HG03039 (cell line): ENCODE measurements at regions not wholly inside any gene's neighbourhood (a gene's known extent, or its start where the extent isn't known, plus 50 kb on each side); places are given as distances from the start of the nearest gene placed in this dataset.

ENCODE experiments used
- ATAC-seq: cut with Tn5 transposase; IDR thresholded peaks from one replicate; pipeline ENCODE4 v1.9.1; 2021; ENCODE audit warnings: mild to moderate bottlenecking, moderate library complexity; ENCODE audit not compliant: unreplicated experiment

DNA sequence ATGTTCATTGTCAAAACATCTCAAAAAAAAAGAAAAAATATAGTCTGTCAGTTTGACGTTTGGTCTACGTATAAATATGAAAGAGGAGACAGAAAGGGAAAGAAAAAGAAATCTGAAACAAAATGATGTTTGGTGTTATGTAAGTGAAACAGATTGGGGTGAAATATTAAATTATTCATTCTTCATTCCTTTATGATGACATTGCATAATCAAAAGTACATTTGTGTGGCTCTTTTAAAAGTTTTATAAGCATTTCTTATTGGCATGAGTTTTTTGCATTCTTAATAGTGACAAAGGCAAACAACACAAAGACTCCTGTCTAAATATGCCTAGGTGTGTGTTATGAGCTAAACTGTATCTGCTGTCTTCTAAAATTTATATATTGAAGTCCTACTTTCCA lies 232.6 kb downstream of the EFNB2 start:
- ATAC-seq = no peak

DNA sequence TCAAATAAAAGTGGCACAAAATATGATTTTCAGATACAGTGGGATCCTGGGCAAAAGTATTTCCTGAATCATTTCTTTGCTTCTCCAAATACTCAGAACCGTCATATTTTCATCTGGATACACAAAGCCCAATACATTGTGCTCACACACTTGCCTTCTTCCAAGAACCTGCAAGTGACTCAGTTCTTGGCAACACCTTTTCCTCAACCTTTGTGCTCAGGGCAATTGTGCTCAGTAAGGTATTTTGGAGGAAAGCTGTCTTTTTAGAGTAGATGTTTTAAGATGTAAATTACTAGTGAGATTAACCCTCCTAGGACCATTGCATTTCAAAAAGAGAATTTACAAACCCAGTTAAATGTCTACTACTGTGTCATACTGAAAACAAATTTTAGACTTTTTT lies 233.5 kb downstream of the EFNB2 start:
- ATAC-seq = no peak

DNA sequence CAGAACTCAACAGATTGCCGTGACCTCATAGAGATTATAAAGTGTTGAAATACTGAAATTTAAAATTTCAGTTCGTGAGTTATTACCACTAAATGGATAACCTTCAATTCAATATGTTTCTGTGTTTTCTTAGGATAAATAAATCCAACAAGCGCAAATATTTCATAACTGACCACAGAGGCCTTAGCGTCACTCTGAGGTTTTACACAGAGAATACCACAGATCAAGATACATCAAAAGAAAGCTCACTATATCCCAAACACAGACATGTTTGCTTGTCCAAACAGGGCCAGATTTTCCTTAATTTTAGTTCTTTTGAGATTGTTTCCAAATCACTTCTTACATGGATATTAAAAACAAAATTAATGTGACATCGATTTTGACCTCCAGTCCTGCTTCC lies 235.8 kb downstream of the EFNB2 start:
- ATAC-seq = no peak

DNA sequence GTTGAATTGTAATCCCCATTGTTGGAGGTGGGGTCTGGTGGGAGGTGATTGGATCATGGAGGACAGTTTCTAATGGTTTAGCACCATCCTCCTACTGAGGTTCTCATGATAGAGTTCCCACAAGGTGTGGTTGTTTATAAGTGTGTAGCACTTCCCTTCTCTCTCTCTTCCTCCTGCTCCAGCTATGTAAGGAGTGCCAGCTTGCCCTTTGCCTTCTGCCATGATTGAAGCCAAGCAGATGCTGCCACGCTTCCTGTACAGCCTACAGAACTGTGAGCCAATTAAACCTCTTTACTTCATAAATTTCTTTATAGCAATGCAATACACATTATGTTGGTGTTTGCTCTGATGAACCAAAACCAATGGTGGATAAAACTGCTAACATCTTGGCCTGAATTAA lies 238.2 kb downstream of the EFNB2 start:
- no peak for ATAC-seq

DNA sequence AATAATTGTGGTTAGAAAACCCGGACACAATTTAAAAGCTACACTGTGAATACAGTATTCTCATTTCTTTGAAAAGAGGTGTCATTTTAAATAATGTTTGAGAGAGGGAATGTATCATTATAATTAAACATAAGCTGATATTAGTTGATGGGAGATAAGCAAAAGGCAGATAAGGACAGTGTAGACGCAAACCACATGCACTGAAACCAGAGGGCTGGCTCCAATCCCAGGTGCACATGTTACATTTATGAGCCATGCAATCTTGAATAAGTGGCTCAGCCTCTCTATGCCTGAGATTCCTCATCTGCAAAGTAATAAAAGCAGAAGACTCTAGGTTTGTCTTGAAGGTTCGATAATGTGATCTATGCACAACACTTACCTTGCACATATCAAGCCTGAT lies 238.7 kb downstream of the EFNB2 start:
- ATAC-seq = no peak

DNA sequence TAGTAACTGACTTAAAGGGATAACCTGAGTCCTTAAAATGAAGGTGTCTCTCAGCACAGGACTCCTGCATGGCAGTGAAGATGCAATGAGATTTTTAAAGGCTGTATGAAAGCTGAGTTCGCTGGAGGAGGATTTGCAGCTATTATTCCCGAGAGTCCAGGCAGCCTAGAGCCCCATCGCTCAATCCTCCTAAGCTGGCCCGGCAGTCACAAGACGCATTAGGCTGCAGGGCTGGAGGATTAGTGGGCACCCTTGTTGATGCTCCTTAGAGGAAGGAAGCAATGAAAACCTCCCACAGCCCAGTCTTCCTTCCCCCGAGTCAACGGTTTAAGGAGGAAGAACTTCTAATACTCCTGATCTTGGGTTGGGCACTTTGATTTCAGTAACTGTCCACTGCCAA lies 239.5 kb downstream of the EFNB2 start:
- no peak for ATAC-seq

DNA sequence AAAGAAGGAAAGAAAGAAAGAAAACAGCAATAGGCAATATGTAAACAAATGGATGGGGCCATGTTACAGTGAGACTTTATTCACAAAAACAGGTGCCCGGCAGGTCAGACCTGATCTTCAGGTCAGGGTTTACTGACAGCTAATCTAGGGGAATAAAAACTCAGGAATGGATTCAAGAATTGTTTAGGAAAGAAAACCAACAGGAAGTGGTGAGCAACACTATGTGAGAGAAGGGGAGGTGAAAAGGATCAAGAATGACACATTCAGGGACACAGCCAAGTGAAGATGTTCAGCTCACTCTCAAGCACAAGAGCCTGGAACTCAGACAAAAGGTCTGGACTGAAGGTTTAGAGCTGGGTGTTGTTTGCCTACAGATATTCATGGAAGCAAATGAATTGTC lies 244.5 kb downstream of the EFNB2 start:
- no peak for ATAC-seq

DNA sequence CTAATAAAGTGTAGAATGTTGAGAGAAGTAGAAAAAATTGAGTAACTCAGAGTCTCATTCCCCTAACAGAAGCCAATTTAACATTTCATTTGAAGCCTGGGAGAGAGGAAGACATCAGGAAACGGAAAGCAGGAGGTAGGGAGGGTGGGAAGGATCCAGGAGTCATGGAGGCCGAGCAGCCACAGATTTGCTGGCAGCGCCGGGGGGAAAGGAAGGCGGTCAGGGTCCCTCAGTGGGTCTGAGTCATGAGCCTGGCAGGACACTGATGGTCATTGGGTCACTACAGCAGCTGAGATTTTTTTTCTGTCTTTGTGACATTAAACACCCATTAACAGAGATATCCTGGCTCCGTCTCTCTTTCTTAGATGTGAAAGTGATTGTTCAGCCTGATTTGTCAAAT lies 248.1 kb downstream of the EFNB2 start:
- no peak for ATAC-seq

DNA sequence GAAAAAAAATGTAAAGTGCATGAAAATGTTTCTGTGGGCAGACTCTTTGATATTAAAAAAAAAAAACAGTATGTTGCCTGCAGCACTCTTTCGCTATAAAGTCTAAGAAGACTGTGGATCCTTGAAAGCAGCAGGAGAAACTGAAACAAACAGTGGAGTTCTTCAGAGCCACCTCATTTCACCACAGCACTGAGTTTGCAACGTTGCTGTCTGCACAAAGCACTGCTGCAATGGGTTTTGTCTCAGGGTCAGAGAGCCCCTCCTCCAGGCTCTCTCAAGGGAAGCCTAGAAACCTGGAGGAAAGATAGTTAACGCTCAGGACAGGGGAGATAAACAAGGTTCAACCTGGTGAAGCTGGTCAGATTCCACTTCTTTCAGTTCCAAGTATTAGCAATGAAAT lies 248.7 kb downstream of the EFNB2 start:
- no peak for ATAC-seq

DNA sequence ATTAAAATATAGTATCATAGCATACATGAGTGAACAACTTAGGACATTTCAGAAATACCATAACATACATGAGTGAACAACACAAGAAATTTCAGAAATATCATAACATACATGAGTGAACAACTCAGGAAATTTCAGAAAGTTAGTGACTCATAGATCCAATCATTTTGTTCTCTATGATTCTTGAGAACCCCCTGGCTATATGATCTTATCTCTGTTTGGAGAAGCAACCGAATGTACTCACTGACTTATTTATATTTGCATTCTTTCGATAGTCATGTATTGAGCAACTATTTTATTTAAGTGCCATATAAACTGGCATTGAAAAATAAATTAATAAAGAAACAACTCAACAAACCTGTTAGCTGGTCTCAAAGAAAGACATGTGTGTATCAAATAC lies 251.1 kb downstream of the EFNB2 start:
- ATAC-seq = no peak

DNA sequence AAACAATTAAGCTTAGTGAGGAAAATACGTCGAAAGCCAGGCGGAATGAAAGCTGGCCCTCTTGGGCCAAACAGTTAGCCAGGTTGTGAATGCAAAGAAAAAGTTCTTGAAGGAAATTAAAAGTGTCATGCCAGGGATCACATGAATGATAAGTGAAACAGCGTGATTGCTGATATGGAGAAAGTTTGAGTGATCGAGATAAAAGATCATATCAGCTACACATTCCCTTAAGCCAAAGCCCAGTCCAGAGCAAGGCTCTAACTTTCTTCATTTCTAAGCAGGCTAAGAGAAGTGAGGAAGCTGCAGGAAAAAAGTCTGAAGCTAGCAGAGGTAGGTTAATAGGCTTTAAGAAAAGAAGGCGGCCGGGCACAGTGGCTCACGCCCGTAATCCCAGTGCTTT lies 254.0 kb downstream of the EFNB2 start:
- no peak for ATAC-seq

DNA sequence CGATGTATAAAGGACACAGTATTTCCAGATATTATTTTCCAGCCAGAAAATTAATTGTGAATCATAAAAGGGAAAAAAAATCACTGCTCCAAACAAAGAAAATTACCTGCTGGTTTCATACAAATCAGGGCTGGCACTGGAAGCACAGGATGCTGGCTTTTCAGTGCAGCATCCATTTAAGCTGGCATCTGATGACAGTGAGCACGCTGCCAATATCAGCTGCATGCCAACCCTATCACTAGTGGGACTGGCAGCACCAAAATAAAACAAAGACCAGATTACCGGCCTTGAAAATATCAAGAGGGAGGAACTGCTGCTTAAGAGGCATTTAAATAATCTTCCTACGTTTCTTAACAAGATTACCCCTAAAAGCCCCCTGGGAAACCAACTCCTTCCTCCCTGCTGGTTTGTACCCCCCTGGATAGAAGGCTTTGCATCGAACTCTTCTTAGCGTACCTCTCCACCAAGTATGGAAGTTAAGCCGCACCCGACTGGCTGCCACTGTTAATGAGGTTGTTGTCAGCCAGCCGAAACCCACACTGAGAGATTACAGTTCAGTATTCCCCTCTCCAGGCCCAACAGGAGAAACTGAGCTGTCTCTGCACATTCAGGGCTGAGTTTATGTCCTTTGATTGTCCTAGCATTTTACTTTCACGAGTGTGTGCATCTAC lies 257.8 kb downstream of the EFNB2 start:
- no peak for ATAC-seq

DNA sequence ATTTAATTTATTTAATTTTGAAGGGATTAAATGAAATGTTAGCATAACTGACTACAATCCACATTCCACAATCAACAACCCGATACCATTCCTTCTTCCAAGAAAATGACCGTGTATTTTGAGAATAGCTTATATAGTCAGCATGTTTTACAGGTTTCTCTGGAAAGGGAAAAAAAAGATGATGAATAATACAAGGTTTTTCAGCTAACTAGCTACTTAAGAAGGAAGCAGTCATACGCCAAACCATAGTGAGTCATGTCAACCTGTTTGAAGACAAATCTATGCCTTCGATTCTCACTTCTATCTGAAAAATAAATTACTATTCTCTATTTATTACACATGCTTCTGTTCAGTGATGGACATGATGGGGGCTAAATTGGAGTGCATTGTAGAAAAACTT lies 258.6 kb downstream of the EFNB2 start:
- no peak for ATAC-seq

DNA sequence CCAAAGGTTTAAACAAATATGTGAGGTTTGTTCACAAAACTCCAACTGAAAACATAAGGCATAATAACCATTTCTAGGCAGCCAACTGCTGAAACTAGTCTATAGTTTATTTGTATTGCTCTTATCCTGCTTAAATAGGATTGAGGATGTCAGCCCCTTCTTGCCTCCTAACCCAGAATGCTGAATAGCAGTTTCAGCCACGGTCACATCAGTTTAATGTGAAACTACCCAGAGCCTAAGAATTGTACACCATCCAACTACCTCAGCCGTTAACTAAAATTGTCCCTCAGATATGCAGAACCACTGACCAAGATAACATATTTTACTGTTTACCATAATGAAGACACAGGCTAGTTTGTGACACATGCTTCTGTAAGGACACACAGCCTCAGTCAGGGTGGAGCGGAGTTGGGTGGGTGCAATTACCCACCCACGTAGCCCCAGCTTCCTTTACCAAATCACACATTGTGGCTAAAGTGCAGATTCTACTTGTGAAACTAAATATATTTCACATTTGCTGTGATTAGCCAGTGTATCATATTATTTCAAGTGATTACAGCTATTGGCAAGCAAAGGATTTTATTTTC lies 259.9 kb downstream of the EFNB2 start:
- ATAC-seq = no peak

DNA sequence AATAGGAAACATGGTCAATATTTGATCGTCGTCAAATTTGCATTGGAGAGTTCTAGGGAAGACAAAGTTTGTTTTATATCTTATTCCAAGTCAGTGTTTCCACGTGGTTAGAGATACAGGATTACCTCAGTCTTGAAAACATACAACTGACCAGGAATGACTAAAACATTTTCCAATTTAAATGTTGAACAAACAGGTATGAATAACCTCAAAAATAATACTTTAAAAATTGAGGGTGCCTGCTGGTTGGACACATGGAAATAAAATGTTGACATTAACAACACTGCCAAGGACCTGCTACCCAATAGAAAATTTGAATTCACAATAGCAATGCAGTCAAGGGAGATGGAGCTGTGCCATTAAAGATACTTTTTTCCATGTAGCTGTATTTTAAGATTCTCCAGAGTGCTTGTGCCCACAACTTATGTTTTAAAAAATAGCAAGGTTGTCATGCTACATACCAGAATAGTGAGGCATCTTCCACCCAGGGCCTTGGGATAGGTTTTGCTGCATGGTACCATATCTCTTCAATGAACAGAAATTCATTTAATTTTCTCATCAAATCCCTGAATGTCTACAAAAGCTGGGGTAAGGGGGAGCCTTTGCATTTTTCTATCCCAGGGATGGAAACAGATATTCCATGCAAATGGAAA lies 260.8 kb downstream of the EFNB2 start:
- ATAC-seq = no peak

DNA sequence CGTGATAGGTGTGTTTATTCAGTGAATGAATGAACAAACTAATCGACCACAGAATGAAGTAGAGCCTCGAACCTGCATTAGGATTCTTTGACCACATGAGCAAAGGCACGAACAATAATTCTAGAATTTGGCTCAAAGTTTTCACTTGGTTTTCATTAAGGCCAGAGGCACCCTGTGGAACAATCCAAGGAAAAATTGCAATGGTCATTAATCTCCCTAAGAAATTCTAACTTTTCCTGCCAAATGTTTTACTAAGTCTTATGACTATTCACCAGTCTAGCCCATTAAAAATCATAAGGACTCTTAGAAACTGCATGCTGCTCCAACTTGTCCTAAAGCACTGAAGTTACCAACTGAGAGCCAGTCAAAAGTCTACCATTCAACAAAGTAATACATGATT lies 271.7 kb downstream of the EFNB2 start:
- ATAC-seq = no peak

DNA sequence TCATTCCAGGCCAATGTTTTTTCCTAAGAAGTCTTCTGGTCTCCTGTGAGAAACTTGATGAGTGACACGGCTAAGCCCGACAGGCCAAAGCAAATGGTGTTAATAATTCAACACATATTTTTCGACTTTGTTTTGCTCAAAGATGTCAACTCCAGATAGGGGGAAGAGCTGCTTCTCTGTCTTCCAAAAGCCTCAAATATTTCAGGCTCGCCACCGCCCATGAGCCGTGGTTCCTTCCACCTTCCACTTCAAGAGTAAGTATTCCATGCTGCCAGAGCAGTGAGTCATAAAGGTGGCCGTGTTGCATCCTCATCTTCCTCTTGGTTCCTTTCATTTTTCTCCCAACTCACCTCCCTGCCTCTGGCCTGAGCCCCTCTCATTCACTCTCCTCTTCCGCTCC lies 272.6 kb downstream of the EFNB2 start:
- ATAC-seq = no peak

DNA sequence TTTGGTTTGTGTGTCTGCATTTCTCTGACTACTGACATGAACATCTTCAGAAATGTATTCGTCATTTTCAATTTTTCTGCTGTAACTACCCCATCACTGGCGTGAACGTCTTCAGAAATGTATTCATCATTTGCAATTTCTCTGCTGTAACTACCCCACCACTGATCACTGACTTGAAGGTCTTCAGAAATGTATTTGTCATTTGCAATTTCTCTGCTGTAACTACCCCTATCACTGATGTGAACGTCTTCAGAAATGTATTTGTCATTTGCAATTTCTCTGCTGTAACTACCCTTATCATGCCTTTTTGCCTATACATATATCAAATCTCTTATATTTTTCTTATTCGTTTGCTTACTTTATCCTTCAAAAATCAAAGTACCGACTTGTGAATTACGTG lies 274.0 kb downstream of the EFNB2 start:
- ATAC-seq = no peak

DNA sequence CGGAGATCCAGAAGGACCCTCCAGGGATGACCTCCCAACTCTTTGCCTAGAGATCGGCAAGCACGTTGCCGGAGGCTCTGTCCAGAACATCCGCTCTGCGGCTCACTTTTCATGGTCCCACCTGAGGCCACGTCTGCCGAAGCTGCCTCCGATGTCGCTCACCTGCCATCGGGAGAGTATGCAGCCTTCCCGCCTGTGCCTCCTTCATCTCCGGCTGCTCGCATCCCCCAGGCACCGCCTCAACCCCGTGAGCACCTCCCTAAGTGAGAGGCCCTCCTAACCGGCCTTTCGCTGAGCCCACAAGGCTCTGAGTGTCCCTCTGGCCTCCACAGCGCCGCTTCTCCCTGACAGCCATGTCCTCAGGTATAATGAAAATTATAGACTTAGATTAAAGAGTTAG lies 275.1 kb downstream of the EFNB2 start:
- ATAC-seq = no peak

DNA sequence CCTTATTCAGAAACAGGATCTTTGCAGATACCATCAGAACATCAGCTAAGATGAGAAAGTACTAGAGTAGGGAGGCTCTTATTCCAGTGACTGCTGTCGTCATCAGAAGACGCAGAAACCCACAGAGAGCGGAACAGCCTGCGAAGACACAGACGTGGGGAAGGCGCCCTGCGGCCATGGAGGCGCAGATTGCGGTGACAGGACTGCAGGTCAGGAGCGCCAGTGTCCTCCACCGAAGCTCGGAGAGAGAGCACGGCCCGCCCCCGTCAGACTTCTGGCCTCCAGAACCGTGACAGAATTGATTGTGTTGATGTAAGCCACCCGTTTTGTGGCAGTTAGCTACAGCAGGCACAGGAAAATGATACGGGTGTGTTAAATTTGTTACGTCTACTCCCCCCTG lies 275.5 kb downstream of the EFNB2 start:
- no peak for ATAC-seq

DNA sequence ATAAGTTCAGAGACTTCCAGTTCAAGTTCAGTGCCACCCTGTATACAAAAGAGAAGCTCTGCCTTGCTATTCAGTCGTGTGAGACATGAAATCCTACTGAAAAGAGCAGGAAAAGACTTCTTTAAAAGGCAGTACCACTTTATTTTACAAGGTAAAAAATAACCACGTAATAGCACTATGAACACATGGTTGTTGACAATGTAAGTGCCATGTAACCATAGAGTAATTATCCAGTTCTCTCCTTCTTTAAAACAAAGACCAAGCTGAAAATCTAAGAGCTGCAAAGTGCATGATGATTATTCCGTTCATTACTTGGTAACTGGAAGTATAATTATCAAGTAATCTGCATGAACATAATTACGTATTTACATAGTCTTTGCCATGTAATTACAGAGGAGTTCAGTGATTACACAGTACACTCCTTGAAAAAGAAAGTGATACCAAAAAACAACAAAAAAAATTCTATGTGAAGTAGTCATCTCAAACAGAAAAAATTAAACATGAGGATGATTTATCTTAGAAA lies 288.7 kb downstream of the EFNB2 start:
- ATAC-seq = no peak

DNA sequence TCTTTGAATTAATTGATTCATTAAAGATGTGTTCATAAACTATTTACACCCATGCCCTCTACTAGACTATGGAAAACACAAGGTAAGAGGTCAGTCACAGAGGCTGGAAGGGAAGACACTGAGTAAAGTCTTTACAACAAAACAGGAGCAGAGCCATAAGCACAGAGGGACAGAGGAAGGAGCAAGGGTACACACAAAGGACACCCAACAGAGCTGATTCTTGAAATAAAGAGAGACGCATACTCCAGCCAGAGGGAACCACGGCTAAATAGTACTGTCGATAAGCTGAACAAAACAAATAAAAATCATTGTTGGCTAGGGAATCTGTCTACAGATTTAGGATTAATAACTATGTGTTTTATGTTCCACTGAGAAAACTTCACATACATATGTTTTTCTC lies 289.2 kb downstream of the EFNB2 start:
- ATAC-seq = no peak
